ENCODE measurements at regions not wholly inside any gene's neighbourhood (a gene's known extent, or its start where the extent isn't known, plus 50 kb on each side); places are given as distances from the start of the nearest gene placed in this dataset.

DNA sequence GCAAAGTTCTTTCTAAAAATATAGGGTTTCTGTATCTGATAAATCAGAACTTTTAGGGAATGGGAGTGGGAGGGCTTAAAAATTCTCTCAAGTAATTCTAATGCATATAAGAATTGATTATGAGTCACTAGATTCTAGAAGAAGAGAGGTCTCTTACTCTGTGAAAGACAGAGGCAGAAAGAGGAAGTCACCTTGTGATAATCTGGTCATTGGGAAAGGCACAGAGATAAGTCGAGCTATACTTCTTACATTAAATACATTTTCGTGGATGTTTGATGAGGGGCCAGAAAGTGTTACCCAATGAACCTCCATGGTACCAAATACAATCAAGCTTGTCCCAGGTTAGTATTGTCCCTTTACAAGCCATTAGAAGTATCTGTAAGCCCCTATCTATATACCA lies 134.4 kb downstream of the MAD2L1 start:
- no peak for DNase-seq

DNA sequence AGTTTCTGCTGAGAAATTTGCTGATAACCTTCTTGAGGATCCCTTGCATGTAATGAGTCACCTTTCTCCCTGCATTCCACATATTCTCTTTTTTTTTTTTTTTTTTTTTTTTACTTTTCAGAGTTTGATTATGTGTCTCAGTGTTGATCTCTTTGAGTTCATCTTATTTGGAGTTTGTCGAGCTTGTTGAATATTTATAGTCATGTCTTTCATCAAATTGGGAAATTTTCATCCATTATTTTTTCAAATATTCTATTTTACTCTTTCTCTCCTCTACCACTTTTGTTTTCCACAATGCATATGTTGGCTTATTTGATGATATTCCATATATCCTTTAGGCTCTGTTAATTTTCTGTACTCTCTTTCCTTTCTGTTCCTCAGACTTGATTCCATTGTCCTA lies 136.1 kb downstream of the MAD2L1 start:
- DNase-seq, result no peak

DNA sequence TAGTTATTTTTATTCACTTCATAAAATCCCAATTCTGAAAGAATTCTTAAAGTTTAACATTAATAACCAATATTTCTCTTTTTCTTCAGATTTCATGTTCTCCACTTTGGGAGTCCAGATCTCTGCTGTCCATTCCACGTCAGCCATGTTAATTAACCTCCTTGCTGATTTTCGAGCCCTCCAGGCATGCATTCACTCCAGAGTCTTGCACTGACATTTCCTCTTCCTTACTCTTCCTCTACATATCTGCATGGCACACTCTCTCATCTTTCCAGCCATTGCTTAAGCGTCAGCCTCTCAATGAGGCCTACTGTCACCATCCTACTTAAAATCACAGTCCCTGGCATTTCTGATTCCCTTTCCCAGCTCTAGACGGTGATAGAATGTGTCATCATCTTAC lies 144.8 kb downstream of the MAD2L1 start:
- DNase-seq, result no peak

DNA sequence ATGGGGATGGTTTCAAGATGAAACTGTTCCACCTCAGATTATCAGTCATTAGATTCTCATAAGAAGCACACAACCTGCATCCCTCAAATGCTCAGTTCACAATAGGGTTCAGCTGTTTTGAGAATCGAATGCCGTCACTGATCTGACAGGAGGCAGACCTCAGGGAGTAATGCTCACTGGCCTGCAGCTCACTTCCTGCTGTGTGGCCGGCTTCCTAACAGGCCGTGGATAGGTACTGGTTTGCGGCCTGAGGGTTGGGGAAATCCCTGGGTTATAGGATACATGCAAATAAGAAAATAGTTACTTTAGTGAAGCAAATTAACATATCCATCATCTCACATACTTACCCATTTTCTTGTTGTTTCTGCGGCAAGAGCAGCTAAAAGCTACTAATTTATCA lies 160.4 kb downstream of the MAD2L1 start:
- no peak for DNase-seq

DNA sequence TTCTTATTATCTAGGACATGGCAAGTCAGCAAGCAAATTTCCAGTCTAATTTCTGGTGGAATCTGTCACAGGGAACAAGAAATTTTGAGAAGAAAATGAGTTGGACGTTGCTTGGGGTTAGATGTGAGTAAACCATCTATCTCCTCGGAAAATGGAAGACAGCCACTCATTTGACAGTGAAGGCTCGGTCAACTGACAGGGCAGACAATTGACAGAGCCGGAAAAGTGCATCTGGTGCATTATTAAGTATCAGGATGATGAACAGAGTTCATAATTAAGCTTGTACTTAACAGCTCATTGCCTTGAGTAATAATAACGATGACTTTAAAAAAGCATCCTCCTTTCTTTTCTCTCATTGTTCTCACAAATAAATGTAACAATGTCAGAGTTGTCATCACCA lies 168.4 kb downstream of the MAD2L1 start:
- no peak for DNase-seq

DNA sequence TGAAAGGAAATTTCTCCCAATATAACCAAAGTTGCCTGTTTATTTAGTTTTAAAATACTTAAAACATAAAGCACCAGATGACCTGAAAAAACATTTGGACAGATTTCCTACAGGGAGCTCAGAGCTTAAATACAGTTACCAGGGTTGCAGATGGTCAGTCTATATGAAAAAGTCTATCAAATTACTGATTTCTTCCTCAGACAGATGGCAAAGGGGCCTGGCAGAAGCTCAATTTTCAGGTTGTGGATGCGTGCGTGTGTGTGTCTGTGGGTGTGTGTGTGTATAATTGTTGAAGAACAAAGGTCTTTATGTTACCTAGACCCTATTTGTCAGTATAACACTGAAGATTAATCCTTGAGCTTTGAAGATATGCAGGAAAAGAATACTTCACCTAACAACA lies 169.4 kb downstream of the MAD2L1 start:
- DNase-seq, result no peak

DNA sequence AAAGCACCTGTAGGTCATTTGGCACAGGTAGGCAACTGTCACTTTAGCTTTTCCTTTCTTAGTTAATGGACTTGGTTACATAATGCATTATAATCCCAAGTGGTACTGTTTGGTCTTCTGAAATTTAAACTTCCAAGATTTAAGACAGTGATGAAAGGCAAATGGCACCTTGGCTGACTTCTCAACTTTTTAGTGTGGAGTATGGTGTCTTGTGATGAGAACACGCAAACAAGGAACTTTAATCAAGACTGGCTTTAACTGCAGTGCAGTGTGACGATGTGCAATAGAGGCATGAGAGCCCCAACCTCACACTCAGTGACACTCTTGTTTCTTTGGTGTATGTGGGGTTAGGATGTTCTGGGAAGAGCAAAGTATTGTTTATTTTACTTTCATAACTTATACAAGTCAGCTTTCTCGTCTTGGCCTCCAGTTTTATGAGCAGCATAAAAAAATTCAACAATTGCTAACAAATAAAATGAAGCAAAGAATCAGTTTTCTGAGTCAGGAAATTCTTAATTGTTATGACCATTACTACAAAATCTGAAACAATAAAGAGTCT lies 171.9 kb downstream of the MAD2L1 start:
- no peak for DNase-seq

DNA sequence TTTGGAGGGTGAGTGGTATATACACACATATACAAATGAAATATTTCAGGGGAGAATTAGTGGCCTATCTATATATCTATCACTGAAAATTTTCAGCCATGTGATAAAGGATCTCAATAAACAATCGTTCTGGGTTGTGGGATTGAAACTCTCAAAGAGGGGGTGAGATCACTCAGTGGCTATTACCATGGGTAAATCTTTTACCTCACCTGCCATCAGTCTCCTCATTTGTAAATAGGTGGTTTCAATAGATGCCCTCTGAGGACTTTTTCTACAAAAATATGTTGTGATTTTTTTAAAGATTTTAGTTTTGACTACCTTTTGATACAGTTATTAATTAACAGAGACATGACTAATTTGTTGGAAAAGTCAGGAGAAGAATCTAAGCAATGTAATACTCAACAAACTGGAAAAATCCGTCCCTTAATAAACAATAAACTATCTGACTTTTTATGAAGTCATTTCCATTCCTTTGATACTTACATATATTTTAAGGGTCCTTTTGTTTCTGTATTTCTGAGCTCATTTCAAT lies 192.8 kb downstream of the MAD2L1 start:
- DNase-seq, result no peak

DNA sequence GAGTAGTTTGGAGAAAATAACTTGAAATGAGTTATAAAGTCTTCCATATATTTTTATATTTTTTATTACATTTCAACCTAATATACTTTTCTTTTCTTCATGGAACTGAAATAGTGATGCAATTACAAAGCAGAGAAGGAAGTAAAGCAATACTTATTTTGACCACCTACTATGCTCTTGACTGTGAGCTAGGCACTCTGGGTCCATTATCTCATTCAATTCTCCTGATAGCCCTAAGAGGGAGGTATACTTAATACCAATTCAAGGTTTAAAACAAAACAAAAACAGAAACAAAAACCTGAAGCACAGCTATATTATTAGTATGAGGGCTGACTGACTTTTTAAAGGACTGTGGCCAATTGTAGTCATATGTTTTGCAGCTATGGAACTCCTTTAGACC lies 193.5 kb downstream of the MAD2L1 start:
- DNase-seq, result no peak

DNA sequence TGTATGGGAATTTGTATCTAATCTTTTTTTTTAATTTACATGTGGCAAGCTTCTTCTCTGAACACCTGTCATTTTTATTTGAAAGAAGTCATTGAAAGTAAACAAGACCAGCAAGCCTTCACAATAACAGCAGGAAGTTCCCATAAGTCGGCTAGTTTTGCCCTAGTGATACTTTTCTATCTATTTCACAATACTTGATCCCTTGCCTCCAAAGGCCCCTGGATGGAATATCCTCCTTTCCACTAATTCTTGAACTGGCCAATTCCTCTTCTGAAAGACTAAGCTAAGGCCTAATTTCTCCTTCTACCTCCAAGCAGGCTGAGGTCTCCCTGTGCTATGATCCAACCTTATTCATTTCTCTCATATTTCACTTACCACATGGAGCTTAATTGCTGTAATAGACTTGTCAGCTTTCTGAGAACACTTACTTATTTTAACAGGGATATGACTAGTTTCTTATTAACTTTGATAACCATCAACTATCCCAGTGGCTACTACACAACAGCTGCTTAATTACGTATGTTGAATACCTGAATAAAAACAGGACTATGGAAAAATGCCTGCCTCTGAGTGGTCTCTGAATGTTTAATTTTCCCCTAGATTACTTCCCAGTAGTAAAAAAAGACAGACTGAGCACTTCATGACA lies 194.2 kb downstream of the MAD2L1 start:
- DNase-seq, result no peak

DNA sequence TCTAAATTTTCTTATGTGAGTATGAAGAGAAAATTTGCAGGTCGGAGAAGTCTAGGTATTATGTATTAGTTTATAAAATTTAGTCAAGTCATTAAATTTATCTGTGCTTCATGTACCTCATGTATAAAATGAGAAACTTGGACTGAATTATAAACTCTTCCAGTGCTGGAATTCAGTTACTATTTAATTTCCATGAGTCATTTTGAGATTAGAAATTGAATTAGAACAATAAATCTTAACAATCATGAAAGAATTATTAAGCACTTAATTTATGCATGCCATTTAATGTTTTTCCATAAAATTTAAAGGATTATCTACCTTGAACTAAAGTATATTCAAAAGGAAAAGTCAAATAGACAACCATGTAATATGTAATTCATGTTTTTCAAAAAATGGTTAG lies 195.8 kb downstream of the MAD2L1 start:
- DNase-seq, result no peak

DNA sequence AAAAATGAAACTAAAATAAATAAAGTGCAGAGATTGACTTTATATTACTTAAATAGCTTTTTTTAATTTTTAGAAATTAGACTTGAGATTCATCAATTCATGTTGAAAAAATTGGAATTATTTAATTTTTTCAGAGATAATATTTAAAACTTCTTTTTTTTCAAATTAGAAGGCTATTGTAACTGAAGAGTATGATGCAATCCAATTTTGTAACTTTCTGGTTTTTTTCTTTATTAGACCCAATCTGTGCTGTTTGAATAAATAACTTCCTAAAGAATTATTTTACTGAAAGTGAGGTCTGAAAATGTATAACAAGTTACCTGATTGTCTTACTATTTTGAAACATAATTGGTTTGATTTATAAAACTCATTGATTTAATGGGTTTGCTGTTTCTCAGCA lies 200.9 kb downstream of the MAD2L1 start:
- no peak for DNase-seq

DNA sequence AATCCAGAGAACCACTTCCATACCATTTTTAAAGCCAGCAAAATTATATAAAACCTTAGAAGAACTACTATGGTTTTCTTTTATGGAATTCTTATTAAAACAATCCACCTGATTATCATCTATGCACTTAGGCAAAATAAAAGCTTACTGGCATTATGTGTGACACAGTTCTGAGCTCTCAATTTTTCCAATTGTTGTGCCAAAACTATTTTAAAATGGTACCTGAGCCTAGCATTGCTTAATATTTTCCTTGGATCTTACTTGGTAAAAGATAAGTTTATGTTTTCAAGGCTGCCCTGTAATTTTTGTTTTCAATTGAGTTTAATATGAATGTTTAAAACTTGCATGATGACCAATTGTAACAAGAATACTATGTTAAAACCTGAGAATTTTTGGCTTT lies 201.3 kb downstream of the MAD2L1 start:
- no peak for DNase-seq

DNA sequence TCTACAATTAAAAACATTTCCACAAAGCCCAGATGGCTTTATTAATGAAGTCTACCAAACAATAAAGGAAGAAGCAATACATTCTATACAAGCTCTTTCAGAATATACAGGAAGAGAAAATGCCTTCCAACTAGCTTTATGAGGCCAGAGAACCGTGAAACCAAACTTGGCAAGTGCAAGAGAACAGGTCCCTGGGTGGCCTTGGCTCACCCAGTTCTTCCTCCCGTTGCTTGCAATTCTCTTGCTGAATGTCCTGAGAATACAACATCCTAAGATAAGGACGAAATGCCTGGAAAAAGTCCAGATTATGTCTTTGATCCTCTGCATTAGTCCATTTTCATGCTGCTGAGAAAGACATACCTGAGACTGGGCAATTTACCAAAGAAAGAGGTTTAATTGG lies 204.9 kb downstream of the MAD2L1 start:
- no peak for DNase-seq

DNA sequence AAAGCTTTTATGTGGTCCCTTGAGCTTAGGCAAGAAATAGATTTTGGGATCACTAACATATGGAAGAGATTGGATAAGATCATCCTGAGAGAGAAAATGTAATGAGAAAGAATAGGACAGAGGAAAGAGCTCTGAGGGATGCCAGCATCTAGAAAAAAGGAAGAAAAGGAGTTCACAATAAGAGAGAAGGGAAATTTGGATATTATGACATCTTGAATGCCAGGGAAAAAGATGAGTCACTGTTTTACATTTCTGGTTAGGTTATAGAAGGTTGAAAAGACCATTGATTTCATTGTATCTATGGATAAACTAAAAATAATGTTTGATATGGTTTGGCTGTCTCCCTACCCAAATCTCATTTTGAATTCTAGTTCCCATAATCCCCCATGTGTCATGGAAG lies 208.5 kb downstream of the MAD2L1 start:
- DNase-seq, result no peak

DNA sequence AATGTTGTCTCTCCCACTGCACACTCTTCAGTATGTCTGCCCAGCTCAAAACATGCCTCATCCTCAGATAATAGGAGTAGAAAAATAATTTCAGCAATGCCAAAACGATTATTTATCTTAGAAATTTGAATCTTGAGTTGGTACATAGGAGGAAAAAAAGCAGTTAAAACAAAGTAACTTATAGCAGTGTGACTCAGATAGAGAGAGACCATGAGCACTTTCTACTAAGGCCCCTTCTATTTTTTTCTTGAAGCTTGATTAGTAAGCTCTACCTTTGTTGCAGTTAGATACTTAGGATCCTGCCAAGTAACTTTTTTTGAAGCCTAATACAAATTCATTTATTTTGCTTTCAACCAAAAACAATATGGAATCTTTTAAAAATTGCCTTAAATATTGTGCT lies 212.3 kb downstream of the MAD2L1 start:
- no peak for DNase-seq

DNA sequence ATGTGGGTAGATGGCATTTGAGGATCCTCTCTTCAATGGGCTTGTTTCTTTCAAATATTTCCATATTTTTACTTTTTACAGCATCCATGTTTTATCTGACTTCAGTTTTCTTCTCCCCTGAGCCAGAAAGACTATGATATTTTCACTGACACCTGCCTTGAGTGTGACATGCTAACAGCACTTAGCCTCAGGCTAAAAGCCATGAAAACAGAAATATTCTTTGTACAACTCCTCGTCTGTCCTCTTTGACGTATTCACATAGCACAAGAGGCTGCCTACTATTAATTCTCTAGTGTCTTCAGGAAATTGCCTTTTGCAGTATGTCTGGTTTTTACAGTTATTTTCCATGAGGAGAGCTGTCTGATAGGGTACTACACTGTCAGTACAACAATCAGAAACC lies 215.0 kb downstream of the MAD2L1 start:
- DNase-seq, result no peak

DNA sequence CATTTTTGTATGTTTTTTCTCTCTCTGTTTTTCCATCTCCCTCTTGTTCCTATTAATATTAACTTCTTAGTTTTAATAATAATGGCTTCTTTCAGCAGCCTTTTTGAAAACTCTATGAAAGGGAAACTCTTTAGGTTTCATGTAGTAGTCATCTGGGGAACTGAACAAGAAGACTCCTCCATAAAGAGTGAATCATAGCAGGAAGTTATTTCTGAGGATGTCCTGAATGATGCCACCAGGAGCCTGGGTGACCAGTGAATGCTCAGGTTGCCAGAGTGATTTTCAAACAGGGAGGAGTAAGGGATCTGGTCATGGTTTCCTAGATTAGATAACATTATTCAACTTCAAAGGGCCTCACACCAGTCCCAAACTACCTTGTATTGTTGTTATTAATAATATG lies 212.8 kb upstream of the PDE5A start:
- DNase-seq, result no peak

DNA sequence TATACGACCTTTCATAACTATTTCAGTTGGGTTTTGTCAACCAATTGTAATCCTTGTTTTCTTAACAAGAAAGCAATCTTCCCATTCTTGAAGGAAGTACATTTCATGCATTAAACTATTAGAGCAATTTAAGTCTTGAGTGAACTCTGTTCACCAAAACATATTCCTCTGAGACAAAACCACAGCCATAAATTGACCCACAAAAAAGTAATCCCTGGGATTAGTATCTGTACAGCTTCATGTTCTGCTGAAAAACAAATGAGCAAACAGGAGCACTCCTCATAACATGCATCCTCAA lies 207.0 kb upstream of the PDE5A start:
- peak; percentile 43 for DNase-seq

DNA sequence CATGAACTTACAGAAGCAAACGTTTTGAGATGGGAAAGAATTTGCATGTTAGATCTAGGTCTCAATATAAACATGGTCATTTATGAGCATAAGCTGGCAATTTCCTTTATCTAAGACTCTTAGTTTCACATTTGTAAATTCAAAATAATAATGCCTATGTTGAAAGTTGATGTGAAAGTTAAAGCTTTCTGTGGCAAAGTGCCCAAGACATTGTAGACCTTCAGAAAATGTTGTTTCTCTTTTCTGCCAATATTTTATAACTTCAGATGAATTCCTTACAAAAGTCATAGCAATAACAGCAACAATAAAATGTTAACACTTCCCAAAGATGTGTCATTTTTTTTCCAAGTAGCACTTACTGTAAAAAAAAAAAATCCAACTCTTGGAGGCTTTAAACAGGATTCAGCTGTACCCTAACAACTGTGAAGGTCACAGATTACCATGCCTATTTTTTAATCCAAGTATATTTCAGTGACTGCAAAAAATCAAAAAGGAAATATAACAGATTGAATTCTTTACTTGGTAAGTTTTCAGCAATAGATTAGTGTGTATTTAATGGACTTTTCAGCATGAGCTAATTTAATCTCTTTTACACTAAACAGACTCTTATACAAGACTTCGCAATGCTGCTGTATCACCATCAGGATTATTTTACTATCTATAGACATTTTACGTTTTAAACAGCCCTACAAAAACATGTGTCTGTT lies 206.5 kb upstream of the PDE5A start:
- DNase-seq, result no peak

DNA sequence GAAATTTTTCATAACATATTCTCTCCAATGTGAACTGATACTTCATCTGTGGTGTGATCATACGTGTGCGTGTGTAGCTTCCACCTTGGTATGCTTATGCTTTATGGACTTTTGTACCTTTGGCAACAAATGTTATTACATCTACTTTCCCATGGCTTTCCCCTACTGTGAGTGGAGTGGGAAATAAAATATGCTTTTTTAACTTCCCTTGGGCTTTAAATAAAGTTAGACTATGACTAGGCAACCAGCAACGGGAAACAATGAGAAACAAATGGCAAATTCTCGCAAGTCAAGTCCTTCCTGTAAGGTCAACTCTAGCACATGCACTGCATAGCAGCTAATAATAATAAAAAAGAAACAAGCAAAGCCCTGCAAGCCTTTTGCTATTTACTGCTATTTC lies 205.0 kb upstream of the PDE5A start:
- no peak for DNase-seq

DNA sequence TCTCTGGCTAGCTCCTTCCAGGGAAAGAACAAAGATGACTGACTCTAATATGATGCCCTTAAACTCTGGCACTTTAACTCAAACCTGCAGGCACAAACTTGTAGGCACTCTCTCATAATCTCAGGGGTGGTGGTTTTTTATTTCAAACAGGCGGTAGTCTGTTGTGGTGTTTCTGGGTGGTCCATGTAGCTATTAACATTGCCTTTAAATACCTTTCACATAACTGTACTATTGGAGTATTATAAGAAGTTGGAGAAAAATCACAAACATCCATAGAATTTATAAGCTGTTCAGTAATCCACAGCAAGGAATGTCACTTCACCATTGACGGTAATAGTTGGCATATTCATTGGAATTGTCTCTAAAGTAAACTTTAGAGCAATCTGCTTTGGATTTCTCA lies 204.2 kb upstream of the PDE5A start:
- DNase-seq, result peak; percentile 28

DNA sequence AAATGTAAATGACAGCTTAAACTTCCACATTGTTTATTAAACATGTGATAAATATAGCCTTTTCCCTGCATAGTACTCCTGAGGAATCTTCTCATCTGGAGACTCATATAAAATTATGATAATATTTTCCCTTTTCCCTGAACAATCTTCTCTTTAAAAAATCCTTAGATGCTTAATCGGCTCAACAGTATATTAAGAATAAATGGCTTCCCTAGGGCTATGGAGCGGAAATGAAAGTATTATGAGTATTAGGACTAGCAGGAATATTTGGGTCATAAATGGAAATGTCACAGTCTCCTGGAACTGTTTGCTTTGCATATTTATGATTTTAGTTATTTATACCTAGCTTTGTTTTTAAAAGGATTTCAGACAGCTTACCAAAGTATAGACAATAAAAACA lies 200.7 kb upstream of the PDE5A start:
- no peak for DNase-seq

DNA sequence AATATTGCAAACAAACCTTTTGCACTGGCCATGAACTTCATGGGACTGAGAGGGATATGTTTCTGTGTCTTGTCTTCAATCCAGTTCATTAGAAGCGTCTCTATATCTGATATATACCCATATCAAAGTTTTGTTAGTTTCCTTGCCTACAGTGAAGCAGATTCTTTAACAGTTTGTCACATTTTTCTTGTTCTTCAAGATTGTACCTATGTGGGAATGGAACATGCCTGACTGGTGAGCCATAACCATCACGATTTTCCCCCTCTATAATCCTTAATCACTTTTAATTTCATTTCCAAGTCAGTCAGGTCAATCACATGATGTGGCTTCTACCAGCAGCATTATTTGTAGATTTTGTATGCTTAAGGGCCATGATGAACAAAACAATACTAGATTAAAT lies 197.1 kb upstream of the PDE5A start:
- no peak for DNase-seq

DNA sequence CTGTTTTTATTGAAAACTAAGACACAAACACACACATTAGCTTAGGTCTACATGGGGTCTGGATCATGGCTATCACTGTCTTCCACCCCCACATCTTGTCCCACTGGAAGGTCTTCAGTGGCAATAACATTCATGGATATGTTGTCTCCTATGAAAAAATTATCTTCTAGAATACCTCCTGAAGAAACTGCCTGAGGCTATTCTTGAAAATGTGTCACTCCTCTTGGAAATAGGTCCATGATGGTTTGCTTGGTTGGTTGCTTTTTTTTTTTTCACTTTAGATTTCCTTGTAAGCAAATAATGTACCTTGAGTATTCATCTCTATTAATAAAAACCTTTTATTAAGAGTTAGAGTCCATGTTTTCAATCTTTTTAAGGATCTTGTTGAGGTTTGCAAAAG lies 195.3 kb upstream of the PDE5A start:
- DNase-seq, result no peak

Data from fibroblast of skin of abdomen (primary cell).